Tibial artery (tissue), 4 donors: ENCODE measurements at regions not wholly inside any gene's neighbourhood (a gene's known extent, or its start where the extent isn't known, plus 50 kb on each side); places are given as distances from the start of the nearest gene placed in this dataset.

ENCODE experiments used
- DNase-seq, 2 donors: peaks; one replicate each; pipeline ENCODE4 v3.0.0-alpha.2; 2019
- H3K27ac ChIP-seq, 2 donors: fragments of 200-600 bp; sonication (generic) in 1 of 2; 1 replicate in 1 of 2; 2 replicates in 1 of 2; pipeline ENCODE4 v1.5.1; 2018 to 2019; ENCODE audit warnings: mild to moderate bottlenecking in 1 of 2
- H3K27me3 ChIP-seq, 2 donors: fragments of 200-600 bp; sonication (generic) in 1 of 2; one replicate each; pipeline versions ENCODE4 v1.5.1 to v1.6.0; 2016 to 2019
- H3K36me3 ChIP-seq, 3 donors: fragments of 200-600 bp; sonication (generic) in 2 of 3; one replicate each; pipeline ENCODE4 v1.5.1; 2016 to 2019; ENCODE audit warnings: mild to moderate bottlenecking in 2 of 3
- H3K4me1 ChIP-seq, 4 donors: fragments of 200-600 bp; sonication (generic) in 2 of 4; 1 replicate in 3 of 4; 2 replicates in 1 of 4; pipeline ENCODE4 v1.5.1; 2016 to 2019
- H3K4me3 ChIP-seq, 2 donors: fragments of 200-600 bp; sonication (generic) in 1 of 2; 1 replicate in 1 of 2; 2 replicates in 1 of 2; pipeline ENCODE4 v1.5.1; 2018 to 2019; ENCODE audit warnings: mild to moderate bottlenecking in 2 of 2
- H3K9me3 ChIP-seq, 3 donors: fragments of 200-600 bp; sonication (generic) in 1 of 3; one replicate each; pipeline ENCODE4 v1.5.1; 2016 to 2019
- intact Hi-C: fragments of 100-400 bp; cut with DNase I; formaldehyde crosslinking; loops from one replicate; pipeline ENCODE4 v1.15.0; 2023; ENCODE audit warnings: low total_unique reads
- TF ChIP-seq, protein P1 (sequence below), 2 experiments: fragments of 200-600 bp in 1 of 2; fragments of 450-650 bp in 1 of 2; IDR thresholded peaks; one replicate each; pipeline ENCODE4 v1.5.1; 2017 to 2019; ENCODE audit warnings: antibody characterized with exemption in 2 of 2, mild to moderate bottlenecking in 1 of 2, moderate library complexity in 1 of 2

DNA sequence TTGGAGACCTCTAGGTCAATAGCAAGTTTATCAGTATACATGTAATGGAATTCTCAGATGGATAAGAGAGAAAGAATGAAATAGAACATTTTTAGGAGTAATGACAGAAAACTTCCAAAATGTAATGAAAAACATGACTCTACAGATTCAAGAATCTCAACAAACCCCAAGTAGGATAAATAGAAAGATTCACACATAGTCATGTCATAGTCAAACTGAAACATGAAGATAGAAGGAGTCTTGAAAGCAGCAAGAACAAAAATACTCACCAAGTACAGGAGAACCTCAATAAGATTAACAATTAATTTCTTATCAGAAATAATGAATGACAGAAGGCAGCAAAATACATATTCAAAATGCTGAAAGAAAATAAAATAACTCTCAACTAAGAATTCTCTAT is 164.5 kb downstream of the SPATA31D1 start:
- no peak overlapping the region for H3K4me3 ChIP-seq

DNA sequence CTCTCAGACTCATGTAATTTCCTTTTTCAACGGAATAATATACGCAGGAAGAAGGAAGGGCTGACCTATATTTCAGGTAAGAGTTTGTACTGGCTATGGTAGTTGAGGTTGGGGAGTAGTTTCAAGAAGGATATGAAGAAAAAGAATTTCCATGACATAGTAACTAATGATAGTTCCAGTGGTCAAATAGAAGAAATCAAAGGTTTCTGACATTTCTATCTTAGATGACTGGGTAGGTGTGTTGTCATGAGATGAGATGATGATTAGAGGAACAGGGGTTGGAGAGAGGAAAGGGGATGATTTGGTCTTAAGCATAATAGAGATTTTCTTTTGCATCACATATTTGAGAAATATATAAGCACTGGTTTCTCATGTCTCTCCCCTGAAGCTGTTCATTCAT is 166.0 kb downstream of the SPATA31D1 start:
- Histone ChIP-seq H3K4me3 (no peak overlapping the region), H3K9me3 (no peaks in the 10 kb centered on the region), H3K4me1 (no peaks in the 10 kb centered on the region), H3K27me3 (no peaks in the 10 kb centered on the region), H3K27ac (no peak overlapping the region), H3K36me3 (no peaks in the 10 kb centered on the region)
- intact Hi-C loops = no loop called here
- no peak for DNase-seq
- TF ChIP-seq, protein P1, sequence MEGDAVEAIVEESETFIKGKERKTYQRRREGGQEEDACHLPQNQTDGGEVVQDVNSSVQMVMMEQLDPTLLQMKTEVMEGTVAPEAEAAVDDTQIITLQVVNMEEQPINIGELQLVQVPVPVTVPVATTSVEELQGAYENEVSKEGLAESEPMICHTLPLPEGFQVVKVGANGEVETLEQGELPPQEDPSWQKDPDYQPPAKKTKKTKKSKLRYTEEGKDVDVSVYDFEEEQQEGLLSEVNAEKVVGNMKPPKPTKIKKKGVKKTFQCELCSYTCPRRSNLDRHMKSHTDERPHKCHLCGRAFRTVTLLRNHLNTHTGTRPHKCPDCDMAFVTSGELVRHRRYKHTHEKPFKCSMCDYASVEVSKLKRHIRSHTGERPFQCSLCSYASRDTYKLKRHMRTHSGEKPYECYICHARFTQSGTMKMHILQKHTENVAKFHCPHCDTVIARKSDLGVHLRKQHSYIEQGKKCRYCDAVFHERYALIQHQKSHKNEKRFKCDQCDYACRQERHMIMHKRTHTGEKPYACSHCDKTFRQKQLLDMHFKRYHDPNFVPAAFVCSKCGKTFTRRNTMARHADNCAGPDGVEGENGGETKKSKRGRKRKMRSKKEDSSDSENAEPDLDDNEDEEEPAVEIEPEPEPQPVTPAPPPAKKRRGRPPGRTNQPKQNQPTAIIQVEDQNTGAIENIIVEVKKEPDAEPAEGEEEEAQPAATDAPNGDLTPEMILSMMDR (IDR thresholded peaks at IDR 0.05) = no peak

More for the DNA sequence above, 164.5 kb downstream of the SPATA31D1 start:
- TF ChIP-seq, protein P1 (IDR thresholded peaks at IDR 0.05) = no peak
- Histone ChIP-seq H3K27me3 (no peaks in the 10 kb centered on the region), H3K36me3 (no peaks in the 10 kb centered on the region), H3K27ac (no peak overlapping the region), H3K9me3 (no peaks in the 10 kb centered on the region), H3K4me1 (no peaks in the 10 kb centered on the region)
- intact Hi-C loops = no loop called here
- DNase-seq = no peak

DNA sequence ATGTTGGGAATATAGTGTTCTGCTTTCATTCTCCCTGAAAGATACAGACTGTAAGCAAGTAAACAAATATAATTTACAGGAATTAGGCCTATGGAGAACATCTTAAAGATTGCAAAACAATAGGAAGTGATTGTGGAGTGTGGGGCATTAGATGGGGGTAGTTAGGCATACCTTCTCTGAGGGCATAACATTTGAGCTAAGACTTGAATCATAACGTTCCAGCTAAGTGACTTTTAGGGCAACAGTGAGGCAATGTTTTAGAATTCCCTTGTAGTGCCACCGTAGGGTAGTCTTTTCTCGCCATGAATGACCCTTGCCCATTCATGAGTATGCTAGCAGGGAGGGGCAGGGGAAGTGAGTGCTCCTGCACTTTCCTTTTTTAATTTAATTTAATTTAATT is 173.3 kb downstream of the SPATA31D1 start:
- H3K9me3 ChIP-seq = no peaks in the 10 kb centered on the region
- TF ChIP-seq, protein P1 (IDR thresholded peaks at IDR 0.05) = no peak
- intact Hi-C loops = no loop called here
- no peaks in the 10 kb centered on the region for H3K4me1 ChIP-seq
- H3K4me3 ChIP-seq = no peak overlapping the region
- no peak for DNase-seq
- H3K27ac ChIP-seq = no peak overlapping the region
- H3K27me3 ChIP-seq = no peaks in the 10 kb centered on the region
- H3K36me3 ChIP-seq = no peaks in the 10 kb centered on the region

DNA sequence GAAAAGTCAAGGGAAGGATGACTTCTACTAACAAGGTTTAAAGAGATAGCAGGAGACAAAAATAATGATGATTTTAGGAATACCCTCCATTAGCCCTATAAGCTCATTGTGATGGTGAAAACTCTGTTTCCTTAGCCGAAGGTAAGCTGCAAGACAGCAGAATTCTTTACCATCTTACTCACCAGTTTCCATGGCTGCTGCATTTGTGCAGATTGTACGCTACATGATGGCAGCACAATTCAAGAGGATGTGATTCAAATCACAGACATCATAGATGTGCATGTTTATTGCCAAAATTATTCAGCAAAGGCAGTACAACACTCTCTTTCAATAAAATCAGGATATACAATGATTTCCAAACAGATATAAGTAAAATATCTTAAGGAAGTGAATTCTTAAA is 175.6 kb downstream of the SPATA31D1 start:
- TF ChIP-seq, protein P1 (IDR thresholded peaks at IDR 0.05) = no peak
- no peak overlapping the region for H3K27ac ChIP-seq
- DNase-seq = no peak
- intact Hi-C loops = no loop called here
- no peaks in the 10 kb centered on the region for H3K36me3 ChIP-seq
- H3K9me3 ChIP-seq = no peaks in the 10 kb centered on the region
- no peaks in the 10 kb centered on the region for H3K4me1 ChIP-seq
- H3K4me3 ChIP-seq = no peak overlapping the region
- no peaks in the 10 kb centered on the region for H3K27me3 ChIP-seq

DNA sequence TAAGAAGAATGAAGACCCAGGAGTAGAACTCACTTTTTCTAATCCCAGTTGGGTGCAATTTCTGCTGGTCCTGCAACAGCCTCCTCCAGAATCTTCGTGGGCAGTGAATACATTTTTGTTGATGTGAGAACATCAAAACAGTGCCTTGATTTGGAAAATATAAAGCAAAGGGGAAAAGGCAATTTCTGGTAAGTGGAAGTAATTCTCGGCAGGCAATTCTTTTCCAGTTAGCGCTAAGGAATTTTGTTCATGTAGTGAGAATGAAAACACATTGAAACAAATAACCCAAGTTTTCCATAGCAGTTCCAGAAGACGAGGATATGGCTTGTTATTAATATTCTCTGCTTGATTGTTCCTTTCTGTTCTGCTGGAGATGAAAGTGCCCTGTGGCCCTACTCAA is 178.7 kb downstream of the SPATA31D1 start:
- no peaks in the 10 kb centered on the region for H3K27me3 ChIP-seq
- intact Hi-C loops = no loop called here
- no peak for DNase-seq
- H3K9me3 ChIP-seq = no peaks in the 10 kb centered on the region
- no peaks in the 10 kb centered on the region for H3K36me3 ChIP-seq
- H3K4me3 ChIP-seq = no peak overlapping the region
- peaks cover 0 to 5% (median 0%) of the 10 kb centered on the region in 4 donors for H3K4me1 ChIP-seq
- TF ChIP-seq, protein P1 (IDR thresholded peaks at IDR 0.05) = no peak
- no peak overlapping the region for H3K27ac ChIP-seq

DNA sequence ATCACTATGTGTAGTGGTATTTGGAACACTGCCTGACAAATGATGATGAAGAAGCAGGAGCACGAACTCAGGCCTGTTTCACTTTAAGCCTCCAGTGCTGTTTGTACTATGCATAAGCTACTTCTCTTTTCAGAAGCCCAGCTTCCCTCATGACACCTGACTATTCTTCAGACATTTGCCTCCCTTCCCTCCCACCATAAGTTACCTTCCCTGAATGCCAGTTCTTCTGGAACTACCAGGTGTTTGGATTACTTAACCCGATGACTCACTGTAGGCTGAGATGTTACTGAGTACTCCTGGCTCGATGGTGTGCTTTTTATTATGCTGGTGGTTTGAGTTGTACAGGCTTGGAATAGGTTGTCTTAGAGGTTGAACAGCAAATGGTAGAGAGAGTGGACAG is 180.0 kb downstream of the SPATA31D1 start:
- no peak for DNase-seq
- Histone ChIP-seq H3K27me3 (no peaks in the 10 kb centered on the region), H3K4me1 (peaks cover 0 to 5% (median 0%) of the 10 kb centered on the region in 4 donors), H3K27ac (no peak overlapping the region), H3K9me3 (no peaks in the 10 kb centered on the region), H3K36me3 (no peaks in the 10 kb centered on the region), H3K4me3 (no peak overlapping the region)
- TF ChIP-seq, protein P1 (IDR thresholded peaks at IDR 0.05) = no peak
- intact Hi-C loops = no loop called here
